ENCODE measurements at regions not wholly inside any gene's neighbourhood (a gene's known extent, or its start where the extent isn't known, plus 50 kb on each side); places are given as distances from the start of the nearest gene placed in this dataset.
"Not testable (repeated sequence)": the region's sequence is repeated elsewhere in the genome, so short reads cannot be mapped to it uniquely, and the experiment has no call there.

GRCh38 chr14:97995038-97995437 is 1197.9 kb downstream of the VRK1 start:
- in situ Hi-C loops (cut with MboI; ENCODE audit: low sequenced_read_pairs, unreplicated experiment): no loop called here
- TF ChIP-seq CTCF (IDR thresholded peaks at IDR 0.05; ENCODE audit: borderline replicate concordance, control extremely low read depth, extremely low read depth, insufficient read depth, missing control alignments): no peak
- DNase-seq (ENCODE audit: low spot score): no peak

- no peak for DNase-seq (ENCODE audit: low spot score)
- in situ Hi-C loops (cut with MboI; ENCODE audit: low sequenced_read_pairs, unreplicated experiment): no loop called here
- TF ChIP-seq CTCF (IDR thresholded peaks at IDR 0.05; ENCODE audit: borderline replicate concordance, control extremely low read depth, extremely low read depth, insufficient read depth, missing control alignments): no peak
These were observed 1198.3 kb downstream of the VRK1 start for GRCh38 chr14:97995531-97995930.

GRCh38 chr14:98006008-98006407 is 1208.8 kb downstream of the VRK1 start:
- TF ChIP-seq CTCF (IDR thresholded peaks at IDR 0.05; ENCODE audit: borderline replicate concordance, control extremely low read depth, extremely low read depth, insufficient read depth, missing control alignments): no peak
- in situ Hi-C loops (cut with MboI; ENCODE audit: low sequenced_read_pairs, unreplicated experiment): no loop called here
- DNase-seq (ENCODE audit: low spot score): no peak

GRCh38 chr14:98008381-98009113 is 1211.4 kb downstream of the VRK1 start:
- TF ChIP-seq CTCF (IDR thresholded peaks at IDR 0.05; ENCODE audit: borderline replicate concordance, control extremely low read depth, extremely low read depth, insufficient read depth, missing control alignments): no peak
- DNase-seq (ENCODE audit: low spot score): no peak
- in situ Hi-C loops (cut with MboI; ENCODE audit: low sequenced_read_pairs, unreplicated experiment): no loop called here

GRCh38 chr14:98009177-98009576 is 1212.0 kb downstream of the VRK1 start:
- DNase-seq (ENCODE audit: low spot score); in situ Hi-C loops (cut with MboI; ENCODE audit: low sequenced_read_pairs, unreplicated experiment): not testable (repeated sequence)

GRCh38 chr14:98010784-98011183 is 1213.6 kb downstream of the VRK1 start:
- in situ Hi-C loops (cut with MboI; ENCODE audit: low sequenced_read_pairs, unreplicated experiment): no loop called here
- TF ChIP-seq CTCF (IDR thresholded peaks at IDR 0.05; ENCODE audit: borderline replicate concordance, control extremely low read depth, extremely low read depth, insufficient read depth, missing control alignments): no peak
- no peak for DNase-seq (ENCODE audit: low spot score)

- DNase-seq (ENCODE audit: low spot score): no peak
- no peak for TF ChIP-seq CTCF (IDR thresholded peaks at IDR 0.05; ENCODE audit: borderline replicate concordance, control extremely low read depth, extremely low read depth, insufficient read depth, missing control alignments)
- in situ Hi-C loops (cut with MboI; ENCODE audit: low sequenced_read_pairs, unreplicated experiment): no loop called here
These were observed 1217.9 kb downstream of the VRK1 start for GRCh38 chr14:98014851-98015615.
